HG02588 (cell line): ENCODE measurements at regions not wholly inside any gene's neighbourhood (a gene's known extent, or its start where the extent isn't known, plus 50 kb on each side); places are given as distances from the start of the nearest gene placed in this dataset.
"Not testable (repeated sequence)": the region's sequence is repeated elsewhere in the genome, so short reads cannot be mapped to it uniquely, and the experiment has no call there.

Source experiments
- ATAC-seq: cut with Tn5 transposase; IDR thresholded peaks from one replicate; pipeline ENCODE4 v1.9.1; 2021; ENCODE audit warnings: mild to moderate bottlenecking, moderate library complexity; ENCODE audit not compliant: unreplicated experiment

GRCh38 chr13:50376895-50377575 lies 361.8 kb downstream of the KCNRG start:
- ATAC-seq = no peak

- no peak for ATAC-seq
Measured at GRCh38 chr13:50377726-50378270, 362.6 kb downstream of the KCNRG start.

DNA sequence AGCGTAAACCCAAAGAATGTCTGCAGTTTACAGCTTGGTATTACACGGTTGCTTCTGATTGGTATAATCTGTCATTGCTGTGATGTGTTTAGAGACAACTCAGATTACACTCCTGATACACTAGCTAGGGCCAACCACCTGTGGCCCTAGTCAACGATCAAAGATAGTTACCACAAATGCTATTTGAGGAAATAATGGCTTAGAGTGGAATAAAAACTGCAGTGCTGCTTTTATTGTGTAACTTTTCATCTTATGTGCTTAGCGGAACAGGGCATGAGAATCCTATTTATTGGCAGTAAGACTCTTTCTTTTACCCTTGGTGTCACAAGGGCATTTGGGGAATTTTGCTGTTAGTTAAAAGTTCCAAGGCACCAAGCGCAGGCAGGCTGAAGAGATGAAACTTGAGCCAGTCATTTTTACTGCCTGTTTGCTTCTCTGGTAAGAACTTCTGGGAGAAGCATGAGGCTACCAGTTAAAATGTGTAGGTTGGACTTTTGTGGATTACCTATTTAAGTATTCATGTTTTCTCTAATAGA lies 363.3 kb downstream of the KCNRG start:
- ATAC-seq = no peak

DNA sequence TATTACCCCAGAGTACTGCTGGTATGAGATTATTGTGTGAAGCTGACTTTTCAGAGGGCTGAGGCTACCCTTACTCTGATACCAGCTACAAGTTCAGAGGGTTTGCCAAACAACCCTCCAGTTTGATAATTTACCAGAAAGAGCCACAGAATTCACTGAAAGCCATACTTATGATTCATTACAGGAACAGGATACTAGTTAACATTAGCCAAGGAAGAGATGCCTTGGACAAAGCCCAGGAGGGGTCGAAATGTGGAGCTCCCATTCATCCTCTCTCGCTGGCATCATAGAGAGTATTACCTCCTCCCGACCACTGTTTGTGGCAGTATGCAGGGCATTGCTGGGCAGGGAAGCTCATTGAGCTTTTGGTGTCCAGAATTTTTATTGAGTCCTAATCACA lies 364.3 kb downstream of the KCNRG start:
- ATAC-seq = no peak

DNA sequence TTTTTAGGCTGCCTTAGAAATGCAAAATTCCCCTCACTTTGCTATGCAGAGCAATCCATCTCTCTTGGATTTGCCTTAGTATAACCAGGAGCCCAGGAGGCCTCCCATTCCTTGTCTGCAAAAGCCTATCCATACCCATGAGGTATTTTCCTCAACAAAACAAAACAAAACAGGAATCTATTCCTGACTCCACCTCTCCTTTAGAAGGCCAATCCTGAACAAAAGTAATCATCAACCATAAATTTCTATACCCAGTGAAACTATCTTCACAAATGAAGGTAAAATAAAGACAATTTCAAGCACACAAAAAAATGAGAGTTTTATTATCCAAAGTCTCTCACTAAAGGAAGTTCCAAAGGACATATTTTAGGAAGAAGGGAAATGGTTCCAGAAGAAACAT lies 365.7 kb downstream of the KCNRG start:
- ATAC-seq = no peak

DNA sequence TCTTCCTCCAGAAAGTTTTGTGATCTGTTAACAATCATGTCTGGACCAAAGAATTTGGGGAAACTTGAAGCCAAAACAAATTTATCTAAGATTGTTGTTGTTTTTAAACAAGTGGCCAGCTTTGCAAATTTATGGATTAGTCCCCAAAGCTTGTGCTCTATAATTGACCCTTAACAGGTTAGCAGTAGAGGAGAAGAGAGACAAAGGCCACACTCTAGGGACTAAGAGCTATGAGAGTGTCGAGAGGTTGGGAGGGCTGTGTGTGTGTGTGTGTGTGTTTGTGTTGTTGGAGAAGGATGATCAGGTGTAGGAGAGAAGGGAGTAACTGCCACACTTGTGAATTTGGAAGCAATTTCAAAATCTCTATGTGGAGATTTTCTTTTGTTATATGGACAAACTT lies 367.3 kb downstream of the KCNRG start:
- ATAC-seq = no peak

- no peak for ATAC-seq
Measured at GRCh38 chr13:50382951-50383350, 367.7 kb downstream of the KCNRG start.

DNA sequence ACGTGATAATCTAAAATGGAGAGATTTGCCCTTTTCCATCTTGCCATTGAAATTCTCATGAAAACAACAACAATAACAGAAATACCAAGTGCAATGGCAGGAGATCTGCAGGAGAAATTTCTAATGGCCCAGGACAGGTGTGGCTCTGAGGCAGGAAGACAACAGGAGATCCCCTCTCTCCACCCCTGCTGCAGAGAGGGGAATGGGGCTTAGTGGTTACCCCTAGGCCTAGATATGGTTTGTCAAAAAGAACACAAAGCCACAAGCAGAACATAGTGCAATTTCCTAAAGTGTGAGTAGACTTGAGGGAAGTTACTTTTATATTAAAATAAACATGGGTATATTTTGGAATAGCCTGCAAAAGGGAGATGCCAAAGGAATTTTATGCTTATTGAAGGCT lies 369.5 kb downstream of the KCNRG start:
- no peak for ATAC-seq

- no peak for ATAC-seq
Measured at GRCh38 chr13:50386541-50387050, 371.4 kb downstream of the KCNRG start.

DNA sequence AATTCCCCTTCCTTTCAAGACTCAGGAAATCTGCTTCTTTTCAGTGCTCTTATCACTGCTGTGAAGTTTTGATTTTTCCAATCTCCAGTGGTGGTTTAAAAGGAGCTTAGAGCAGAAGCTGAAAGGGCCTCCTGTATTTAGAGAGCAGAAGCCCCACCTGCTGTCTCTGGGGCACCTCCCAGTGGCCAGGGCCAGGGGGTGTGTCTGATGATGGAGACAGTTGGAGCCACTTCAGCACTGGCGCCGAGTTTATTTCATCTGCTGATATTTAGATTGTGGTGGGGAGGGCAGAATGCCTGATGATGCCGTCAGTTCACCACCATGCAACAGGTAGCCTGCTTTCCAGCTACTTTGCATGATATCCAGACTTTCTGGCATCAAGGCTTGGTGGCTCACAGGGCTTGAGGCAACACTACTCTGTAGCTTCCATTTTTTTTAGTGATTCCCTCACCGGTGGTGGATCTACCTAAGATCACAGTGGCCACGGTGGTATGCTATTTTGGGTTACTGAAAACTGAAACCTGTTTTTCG lies 371.9 kb downstream of the KCNRG start:
- no peak for ATAC-seq

- ATAC-seq = no peak
Measured at GRCh38 chr13:50388481-50388880, 373.2 kb downstream of the KCNRG start.

GRCh38 chr13:50389726-50390125 lies 374.5 kb downstream of the KCNRG start:
- no peak for ATAC-seq

DNA sequence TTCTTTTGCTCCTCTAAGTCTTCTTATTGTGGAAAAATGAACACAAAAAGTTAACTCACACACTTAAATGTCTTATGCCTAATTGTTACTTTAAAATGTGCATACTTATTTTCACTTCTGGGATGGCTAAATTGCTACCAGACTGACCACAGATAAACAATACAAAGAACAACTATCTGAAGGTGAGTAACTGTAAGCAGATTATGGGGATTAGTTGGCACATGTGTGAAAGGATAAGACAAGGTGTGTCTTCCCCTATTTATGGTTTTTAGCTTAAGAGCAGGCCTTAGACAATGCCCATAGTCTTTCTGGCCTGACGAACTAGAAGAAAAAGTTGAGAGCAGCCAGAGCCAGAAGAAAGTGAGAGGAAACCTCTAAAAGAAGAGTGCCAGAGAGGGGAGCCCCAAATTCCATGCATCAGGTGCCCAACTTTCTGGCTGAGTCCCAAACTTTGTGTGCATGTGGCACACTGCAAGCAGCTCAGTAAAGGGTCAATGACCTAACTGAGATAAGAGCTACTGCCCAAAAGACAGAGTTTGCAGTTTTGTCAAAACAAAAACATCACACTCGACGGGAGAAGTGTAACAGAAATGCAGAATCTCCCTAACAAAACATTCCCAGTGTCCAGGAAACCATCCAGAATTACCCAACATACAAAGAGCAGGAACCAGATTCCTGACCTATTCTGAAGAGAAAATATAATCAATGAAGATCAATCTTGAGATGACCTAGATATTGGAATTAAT lies 375.4 kb downstream of the KCNRG start:
- ATAC-seq = no peak

GRCh38 chr13:50392977-50393376 lies 377.7 kb downstream of the KCNRG start:
- no peak for ATAC-seq

DNA sequence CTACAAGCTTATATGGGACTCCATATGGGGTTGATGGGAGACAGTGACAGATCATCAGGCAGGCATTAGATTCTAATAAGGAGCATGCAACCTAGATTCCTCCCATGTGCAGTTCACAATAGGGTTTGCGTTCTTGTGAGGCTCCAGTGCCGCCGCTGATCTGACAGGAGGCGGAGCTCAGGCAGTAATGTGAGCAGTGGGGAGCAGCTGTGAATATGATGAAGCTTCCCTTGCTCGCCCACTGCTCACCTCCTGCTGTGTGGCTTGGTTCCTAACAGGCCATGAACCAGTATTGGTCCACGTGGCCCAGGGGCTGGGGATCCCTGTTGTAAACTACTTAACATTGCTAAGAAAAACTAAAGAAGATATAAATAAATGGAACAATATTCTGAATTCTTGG lies 378.4 kb downstream of the KCNRG start:
- no peak for ATAC-seq

DNA sequence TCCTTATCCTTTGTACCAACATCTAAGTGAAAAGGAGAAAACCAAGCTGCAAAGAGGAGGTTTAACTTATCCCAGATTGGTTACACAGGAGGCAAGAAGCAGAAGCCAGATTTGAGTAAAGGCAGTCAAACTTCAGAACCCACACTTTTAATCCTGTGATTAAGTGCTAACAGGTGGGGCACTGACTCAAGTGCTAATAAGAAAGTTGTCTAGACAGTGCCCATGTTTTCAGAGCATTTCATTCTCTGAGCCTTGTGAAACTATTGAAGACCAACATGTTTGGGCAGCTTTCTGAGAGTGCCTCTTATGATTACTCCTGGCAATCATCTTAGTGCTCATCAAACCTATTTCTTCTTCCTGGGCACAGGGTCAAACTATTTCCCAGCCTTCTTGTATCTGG lies 380.8 kb downstream of the KCNRG start:
- ATAC-seq = no peak

DNA sequence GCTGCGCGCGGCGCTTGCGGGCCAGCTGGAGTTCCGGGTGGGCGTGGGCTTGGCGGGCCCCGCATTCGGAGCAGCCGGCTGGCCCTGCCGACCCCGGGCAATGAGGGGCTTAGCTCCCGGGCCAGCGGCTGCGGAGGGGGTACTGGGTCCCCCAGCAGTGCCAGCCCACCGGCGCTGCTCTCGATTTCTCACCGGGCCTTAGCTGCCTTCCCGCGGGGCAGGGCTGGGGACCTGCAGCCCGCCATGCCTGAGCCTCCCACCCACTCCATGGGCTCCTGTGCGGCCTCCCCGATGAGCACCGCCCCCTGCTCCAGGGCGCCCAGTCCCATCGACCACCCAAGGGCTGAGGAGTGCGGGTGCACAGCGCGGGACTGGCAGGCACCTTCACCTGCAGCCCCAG lies 381.4 kb downstream of the KCNRG start:
- not testable (repeated sequence) for ATAC-seq

DNA sequence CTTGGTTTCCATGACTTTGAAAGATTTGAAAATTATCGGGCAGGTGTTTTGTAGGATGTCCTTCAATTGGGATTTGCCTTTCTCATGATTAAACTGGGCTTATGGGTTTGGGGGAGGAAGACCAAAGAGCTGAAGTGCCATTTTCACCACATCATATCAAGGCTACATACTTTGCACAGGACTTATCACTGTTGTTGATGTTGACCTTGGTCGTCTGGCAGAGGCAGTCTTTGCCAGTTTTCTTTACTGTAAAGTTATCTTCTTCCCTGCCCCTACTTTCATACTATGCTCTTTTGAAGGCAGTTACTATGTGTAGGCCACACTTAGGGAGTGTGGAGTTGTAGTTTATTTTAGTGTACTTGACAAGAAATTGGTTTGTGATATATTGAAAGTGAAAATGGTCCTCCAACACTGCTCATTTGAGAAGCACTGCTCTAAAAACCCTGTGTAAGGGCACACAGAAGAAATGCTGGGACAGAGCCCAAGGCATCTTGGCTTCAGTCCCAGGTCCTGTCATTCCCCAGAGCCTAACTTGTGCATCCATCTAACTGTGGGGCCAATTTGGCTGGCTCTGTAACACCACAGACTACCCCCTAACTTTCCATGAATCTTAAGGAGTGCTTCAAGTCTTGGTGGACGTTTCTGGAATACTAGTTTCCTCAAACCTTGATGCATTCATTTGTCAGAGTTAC lies 384.9 kb downstream of the KCNRG start:
- no peak for ATAC-seq

GRCh38 chr13:50401049-50401505 lies 385.8 kb downstream of the KCNRG start:
- ATAC-seq = no peak

- ATAC-seq = no peak
Measured at GRCh38 chr13:50401721-50402465, 386.6 kb downstream of the KCNRG start.
